H1 (cell line): ENCODE measurements at regions not wholly inside any gene's neighbourhood (a gene's known extent, or its start where the extent isn't known, plus 50 kb on each side); places are given as distances from the start of the nearest gene placed in this dataset.
"Not testable (repeated sequence)": the region's sequence is repeated elsewhere in the genome, so short reads cannot be mapped to it uniquely, and the experiment has no call there.

ENCODE experiments used
- CTCF ChIA-PET: fragments of 300-600 bp; sonication (Branson Sonifier 250); formaldehyde crosslinking; loops from one replicate; lab custom pipeline; 2021; ENCODE audit not compliant: partially characterized antibody; lab: Charles Lee
- POLR2A ChIA-PET: fragments of 300-600 bp; sonication (Branson Sonifier 250); formaldehyde crosslinking; loops from one replicate; lab custom pipeline; 2021; ENCODE audit warnings: inconsistent platforms; ENCODE audit not compliant: partially characterized antibody; lab: Charles Lee
- DNase-seq, 2 experiments: peaks; one replicate each; pipeline versions ENCODE4 v3.0.0 to v3.0.0-alpha.2; 2010 to 2022; ENCODE audit warnings: low spot score in 2 of 2, low read depth in 1 of 2, mixed read lengths in 1 of 2
- FAIRE-seq: peaks from 2 replicates; lab custom pipeline; 2011; peaks lifted over from hg19 to GRCh38; lab: Jason Lieb, UNC
- H2AFZ ChIP-seq: 2 replicates; pipeline ENCODE4 v1.8.1; 2012; ENCODE audit warnings: low read length, inconsistent platforms
- H2AK5ac ChIP-seq: 2 replicates; pipeline ENCODE4 v1.6.1; 2013; ENCODE audit warnings: low read depth, low read length
- H2BK120ac ChIP-seq: replicated peaks from 2 replicates; pipeline ENCODE3; 2013; ENCODE audit warnings: low read depth, low read length, inconsistent platforms
- H2BK12ac ChIP-seq: 2 replicates; pipeline ENCODE4 v1.6.1; 2013; ENCODE audit warnings: low read depth, low read length
- H2BK15ac ChIP-seq: 2 replicates; pipeline ENCODE4 v1.6.1; 2013; ENCODE audit warnings: low read length
- H2BK20ac ChIP-seq: 2 replicates; pipeline ENCODE4 v1.6.1; 2013; ENCODE audit warnings: low read length
- H2BK5ac ChIP-seq: 2 replicates; pipeline ENCODE4 v1.6.1; 2013; ENCODE audit warnings: low read depth, low read length
- H3K14ac ChIP-seq: 2 replicates; pipeline ENCODE4 v1.6.1; 2013; ENCODE audit warnings: inconsistent platforms; ENCODE audit not compliant: insufficient read length
- H3K18ac ChIP-seq: 2 replicates; pipeline ENCODE4 v1.6.1; 2013; ENCODE audit warnings: low read length; ENCODE audit errors: extremely low read depth
- H3K23ac ChIP-seq: 2 replicates; pipeline ENCODE4 v1.6.1; 2013; ENCODE audit warnings: inconsistent platforms; ENCODE audit not compliant: insufficient read length
- H3K23me2 ChIP-seq: 2 replicates; pipeline ENCODE4 v1.6.1; 2013; ENCODE audit warnings: low read depth, low read length
- H3K27ac ChIP-seq: 2 replicates; pipeline ENCODE4 v1.6.1; 2011; ENCODE audit warnings: low read depth, low read length, inconsistent platforms
- H3K27me3 ChIP-seq, 4 experiments: replicated peaks in 1 of 4; 1 replicate in 1 of 4; 2 replicates in 3 of 4; pipeline versions ENCODE4 v1.6.1 to v1.8.1; 2011 to 2013; ENCODE audit warnings: low read length in 3 of 4, mild to moderate bottlenecking in 3 of 4, inconsistent platforms in 2 of 4, mixed read lengths in 2 of 4, moderate library complexity in 1 of 4; ENCODE audit not compliant: control insufficient read depth in 3 of 4, insufficient read depth in 3 of 4; ENCODE audit errors: extremely low read depth in 1 of 4
- H3K36me3 ChIP-seq, 4 experiments: 2 replicates each; pipeline versions ENCODE4 v1.6.1 to v1.8.1; 2011 to 2013; ENCODE audit warnings: mild to moderate bottlenecking in 4 of 4, low read length in 3 of 4, moderate library complexity in 2 of 4, control low read depth in 1 of 4, inconsistent platforms in 1 of 4; ENCODE audit not compliant: insufficient read depth in 4 of 4, control insufficient read depth in 2 of 4
- H3K4ac ChIP-seq: replicated peaks from 2 replicates; pipeline ENCODE3; 2013; ENCODE audit warnings: low read length, low read depth, mixed read lengths, inconsistent platforms; ENCODE audit not compliant: insufficient read length
- H3K4me1 ChIP-seq, 4 experiments: replicated peaks in 1 of 4; 1 replicate in 1 of 4; 2 replicates in 3 of 4; pipeline versions ENCODE4 v1.6.1 to v1.8.1; 2011 to 2013; ENCODE audit warnings: low read length in 3 of 4, inconsistent platforms in 2 of 4, mixed read lengths in 1 of 4; ENCODE audit not compliant: insufficient read depth in 4 of 4, control insufficient read depth in 3 of 4
- H3K4me2 ChIP-seq, 2 experiments: 2 replicates each; pipeline versions ENCODE4 v1.6.1 to v1.8.1; 2011 to 2013; ENCODE audit warnings: low read depth in 2 of 2, low read length in 2 of 2, control low read depth in 1 of 2, inconsistent platforms in 1 of 2, mild to moderate bottlenecking in 1 of 2; ENCODE audit not compliant: insufficient read depth in 1 of 2
- H3K4me3 ChIP-seq, 4 experiments: fragments of 200-600, 300-600 bp in 1 of 4; sonication (generic), shearing (Covaris generic), sonication (Bioruptor Twin) in 1 of 4; 2 replicates each; pipeline versions ENCODE4 v1.5.1 to v1.8.1; 2011 to 2016; ENCODE audit warnings: low read length in 4 of 4, low read depth in 3 of 4, control low read depth in 2 of 4, inconsistent platforms in 2 of 4, mild to moderate bottlenecking in 2 of 4, mixed read lengths in 1 of 4, moderate library complexity in 1 of 4; ENCODE audit not compliant: insufficient read depth in 2 of 4; ENCODE audit errors: extremely low read depth in 1 of 4
- H3K56ac ChIP-seq: replicated peaks from 2 replicates; pipeline ENCODE3; 2013; ENCODE audit warnings: low read depth, mild to moderate bottlenecking, mixed read lengths, low read length, inconsistent platforms; ENCODE audit not compliant: insufficient read length
- H3K79me1 ChIP-seq: 2 replicates; pipeline ENCODE4 v1.6.1; 2013; ENCODE audit warnings: low read depth, low read length, control low read depth
- H3K79me2 ChIP-seq, 2 experiments: 2 replicates each; pipeline versions ENCODE4 v1.6.1 to v1.8.1; 2012 to 2013; ENCODE audit warnings: low read length in 2 of 2, mild to moderate bottlenecking in 2 of 2, inconsistent platforms in 1 of 2; ENCODE audit not compliant: insufficient read depth in 2 of 2, control insufficient read depth in 1 of 2
- H3K9ac ChIP-seq, 4 experiments: replicated peaks in 1 of 4; 1 replicate in 1 of 4; 2 replicates in 3 of 4; pipeline versions ENCODE4 v1.6.1 to v1.8.1; 2011 to 2013; ENCODE audit warnings: low read depth in 3 of 4, low read length in 3 of 4, control low read depth in 2 of 4, mild to moderate bottlenecking in 2 of 4, moderate library complexity in 2 of 4, inconsistent platforms in 1 of 4; ENCODE audit errors: extremely low read depth in 1 of 4
- H3K9me3 ChIP-seq, 2 experiments: 2 replicates each; pipeline versions ENCODE4 v1.6.1 to v1.8.1; 2012 to 2013; ENCODE audit warnings: mild to moderate bottlenecking in 2 of 2, moderate library complexity in 2 of 2, control low read depth in 1 of 2, inconsistent platforms in 1 of 2, low read depth in 1 of 2, low read length in 1 of 2, mixed read lengths in 1 of 2; ENCODE audit not compliant: insufficient read depth in 2 of 2
- H4K20me1 ChIP-seq, 2 experiments: replicated peaks in 1 of 2; 2 replicates each; pipeline versions ENCODE3 to v1.8.1; 2011 to 2013; ENCODE audit warnings: inconsistent platforms in 2 of 2, low read length in 2 of 2, mild to moderate bottlenecking in 1 of 2; ENCODE audit not compliant: insufficient read depth in 2 of 2, control insufficient read depth in 1 of 2
- H4K5ac ChIP-seq: 2 replicates; pipeline ENCODE4 v1.6.1; 2013; ENCODE audit warnings: low read length, low read depth, mixed read lengths, inconsistent platforms; ENCODE audit not compliant: insufficient read length
- H4K8ac ChIP-seq: 2 replicates; pipeline ENCODE4 v1.8.0; 2013; ENCODE audit warnings: mild to moderate bottlenecking, moderate library complexity, low read length, inconsistent platforms; ENCODE audit not compliant: insufficient read depth; ENCODE audit errors: extremely low read depth
- H4K91ac ChIP-seq: replicated peaks from 2 replicates; pipeline ENCODE3; 2013; ENCODE audit warnings: low read length, mixed read lengths, inconsistent platforms; ENCODE audit not compliant: insufficient read length
- WGBS, 2 experiments: shearing (Covaris generic) in 1 of 2; methylation state at CpG; one replicate each; pipeline versions ENCODE4 v1.1.6 to v1.1.7; 2013 to 2015; ENCODE audit warnings: low lambda C conversion rate in 2 of 2, mixed read lengths in 2 of 2, inconsistent platforms in 1 of 2, low coverage in 1 of 2, missing lambda C conversion rate in 1 of 2; ENCODE audit not compliant: insufficient replicate concordance in 2 of 2, insufficient coverage in 1 of 2, insufficient read length in 1 of 2; ENCODE audit errors: extremely low coverage in 1 of 2, missing lambda C conversion rate in 1 of 2; 5-methylcytosine and 5-hydroxymethylcytosine counted together

GRCh38 chr3:14028122-14028521 lies 96.5 kb downstream of the CHCHD4 start:
- H2BK20ac ChIP-seq, DNase-seq, FAIRE-seq, H3K4me3 ChIP-seq, H3K9ac ChIP-seq, H2AK5ac ChIP-seq, H3K27ac ChIP-seq, H4K20me1 ChIP-seq, H3K4ac ChIP-seq, H3K79me2 ChIP-seq, H4K91ac ChIP-seq, H2BK12ac ChIP-seq, H3K27me3 ChIP-seq, H4K8ac ChIP-seq, H2BK5ac ChIP-seq, H2BK15ac ChIP-seq, CTCF ChIA-PET, H2BK120ac ChIP-seq, H3K4me2 ChIP-seq, H2AFZ ChIP-seq, H3K14ac ChIP-seq, H3K79me1 ChIP-seq, H3K4me1 ChIP-seq, H3K23ac ChIP-seq, H3K56ac ChIP-seq, H3K36me3 ChIP-seq, H3K23me2 ChIP-seq, H3K18ac ChIP-seq, H4K5ac ChIP-seq: not testable (repeated sequence)
- H3K9me3 ChIP-seq: peaks cover 16 to 20% of the 10 kb centered on the region in 2 experiments
- POLR2A ChIA-PET: interaction anchor here (0.6 kb wide), 1 partner anchor 75 kb away, joined by 3 read pairs; no protein-coding TSS in a partner anchor
- 95% methylated on average over 9 of the region's 9 CpGs; no CpG with 5 or more reads in 1 of the 2 experiments for WGBS, 2 experiments
